ENCODE measurements at regions not wholly inside any gene's neighbourhood (a gene's known extent, or its start where the extent isn't known, plus 50 kb on each side); places are given as distances from the start of the nearest gene placed in this dataset.

- TF ChIP-seq CTCF (IDR thresholded peaks at IDR 0.05; ENCODE audit: insufficient read depth, low read length, poor library complexity, severe bottlenecking) = no peak
- TF ChIP-seq EZH2phosphoT487 (conservative IDR thresholded peaks at IDR 0.05; ENCODE audit: low read length) = no peak
Observed at GRCh38 chr15:47565949-47566348, 151.4 kb upstream of the SEMA6D start.

Data from SU-DHL-6 (cell line).